Karpas-422 (cell line): ENCODE measurements at regions not wholly inside any gene's neighbourhood (a gene's known extent, or its start where the extent isn't known, plus 50 kb on each side); places are given as distances from the start of the nearest gene placed in this dataset.

ENCODE experiments used
- DNase-seq: peaks from one replicate; pipeline ENCODE4 v3.0.0-alpha.2; 2015
- H2AFZ ChIP-seq: fragments of 200-600 bp; sonication (generic); 2 replicates; pipeline ENCODE4 v1.6.1; 2014; ENCODE audit warnings: antibody characterized with exemption, low read length, mixed read lengths
- H3K27ac ChIP-seq: fragments of 200-600 bp; sonication (generic); 2 replicates; pipeline ENCODE4 v1.5.1; 2014; ENCODE audit warnings: mild to moderate bottlenecking, low read length, moderate library complexity
- H3K27me3 ChIP-seq: fragments of 200-600 bp; sonication (generic); 2 replicates; pipeline ENCODE4 v1.6.1; 2014; ENCODE audit warnings: low read length, mixed read lengths
- H3K36me3 ChIP-seq: fragments of 200-600 bp; sonication (generic); 2 replicates; pipeline ENCODE4 v1.6.1; 2014; ENCODE audit warnings: low read length, mixed read lengths; ENCODE audit not compliant: insufficient read depth
- H3K4me1 ChIP-seq: fragments of 200-600 bp; sonication (generic); 2 replicates; pipeline ENCODE4 v1.6.1; 2014; ENCODE audit warnings: mild to moderate bottlenecking, low read length, mixed read lengths
- H3K4me2 ChIP-seq: fragments of 200-600 bp; sonication (generic); 2 replicates; pipeline ENCODE4 v1.6.1; 2014; ENCODE audit warnings: low read length, low read depth, mild to moderate bottlenecking; ENCODE audit not compliant: poor library complexity, severe bottlenecking
- H3K4me3 ChIP-seq: fragments of 200-600 bp; sonication (generic); 2 replicates; pipeline ENCODE4 v1.5.1; 2014; ENCODE audit warnings: mild to moderate bottlenecking, antibody characterized with exemption, low read length, mixed read lengths
- H3K79me2 ChIP-seq: fragments of 200-600 bp; sonication (generic); 2 replicates; pipeline ENCODE4 v1.6.1; 2014; ENCODE audit warnings: mild to moderate bottlenecking, low read length, mixed read lengths
- H3K9ac ChIP-seq: fragments of 200-600 bp; sonication (generic); 2 replicates; pipeline ENCODE4 v1.6.0; 2014; ENCODE audit warnings: low read length
- H3K9me2 ChIP-seq: fragments of 200-600 bp; sonication (generic), shearing (Covaris generic); replicated peaks from 2 replicates; pipeline ENCODE4 v1.6.0; 2014; ENCODE audit warnings: mild to moderate bottlenecking, low read length, moderate library complexity; ENCODE audit not compliant: insufficient read depth
- H3K9me3 ChIP-seq: fragments of 300-700, 200-600 bp; sonication (generic); 2 replicates; pipeline ENCODE4 v1.6.1; 2014; ENCODE audit warnings: low read length, mixed read lengths
- H4K20me1 ChIP-seq: fragments of 200-600 bp; sonication (generic); 2 replicates; pipeline ENCODE4 v1.6.1; 2014; ENCODE audit warnings: mild to moderate bottlenecking, antibody characterized with exemption, low read length, low read depth; ENCODE audit not compliant: insufficient read depth

- no peaks in the 10 kb centered on the region for H3K9me3 ChIP-seq
- H3K27ac ChIP-seq = no peak overlapping the region
- H4K20me1 ChIP-seq = no peaks in the 10 kb centered on the region
- peak overlapping the region; percentile 57 for H3K9ac ChIP-seq
- H3K4me1 ChIP-seq = peaks cover 23% of the 10 kb centered on the region
- H3K4me3 ChIP-seq = peak overlapping the region; percentile 46; the same call in 1 of the 2 replicates
- H3K4me2 ChIP-seq = peak overlapping the region; percentile 58
- H3K79me2 ChIP-seq = no peaks in the 10 kb centered on the region
- DNase-seq = peak; percentile 72
- no peak overlapping the region for H2AFZ ChIP-seq
- no peaks in the 10 kb centered on the region for H3K9me2 ChIP-seq
- H3K27me3 ChIP-seq = no peaks in the 10 kb centered on the region
- H3K36me3 ChIP-seq = no peaks in the 10 kb centered on the region
These were observed 265.3 kb downstream of the SEC14L1 start for GRCh38 chr17:77405867-77406732.

- no peaks in the 10 kb centered on the region for H4K20me1 ChIP-seq
- no peaks in the 10 kb centered on the region for H3K36me3 ChIP-seq
- peaks cover 23% of the 10 kb centered on the region for H3K4me1 ChIP-seq
- H3K9me2 ChIP-seq = no peaks in the 10 kb centered on the region
- no peak overlapping the region for H3K4me2 ChIP-seq
- no peak overlapping the region for H3K27ac ChIP-seq
- H3K27me3 ChIP-seq = no peaks in the 10 kb centered on the region
- no peak overlapping the region for H3K9ac ChIP-seq
- no peaks in the 10 kb centered on the region for H3K9me3 ChIP-seq
- DNase-seq = no peak
- H3K4me3 ChIP-seq = no peak overlapping the region
- H2AFZ ChIP-seq = no peak overlapping the region
- H3K79me2 ChIP-seq = no peaks in the 10 kb centered on the region
These were observed 266.8 kb downstream of the SEC14L1 start for GRCh38 chr17:77407321-77408277.

GRCh38 chr17:77408284-77408683 is 267.5 kb downstream of the SEC14L1 start:
- Histone ChIP-seq H2AFZ (no peak overlapping the region), H4K20me1 (no peaks in the 10 kb centered on the region), H3K4me2 (no peak overlapping the region), H3K4me3 (no peak overlapping the region), H3K9me2 (no peaks in the 10 kb centered on the region), H3K4me1 (peaks cover 23% of the 10 kb centered on the region), H3K27ac (no peak overlapping the region), H3K36me3 (no peaks in the 10 kb centered on the region), H3K9me3 (no peaks in the 10 kb centered on the region), H3K27me3 (no peaks in the 10 kb centered on the region), H3K9ac (no peak overlapping the region), H3K79me2 (no peaks in the 10 kb centered on the region)
- DNase-seq = no peak

GRCh38 chr17:77409282-77410161 is 268.8 kb downstream of the SEC14L1 start:
- Histone ChIP-seq H3K9me2 (no peaks in the 10 kb centered on the region), H3K4me3 (no peak overlapping the region), H3K27ac (no peak overlapping the region), H3K4me1 (peaks cover 20% of the 10 kb centered on the region), H4K20me1 (no peaks in the 10 kb centered on the region), H3K79me2 (no peaks in the 10 kb centered on the region), H3K27me3 (no peaks in the 10 kb centered on the region), H3K9ac (no peak overlapping the region), H3K4me2 (no peak overlapping the region), H3K9me3 (no peaks in the 10 kb centered on the region), H3K36me3 (no peaks in the 10 kb centered on the region), H2AFZ (no peak overlapping the region)
- DNase-seq = no peak

- Histone ChIP-seq H3K79me2 (no peaks in the 10 kb centered on the region), H2AFZ (no peak overlapping the region), H3K4me1 (peaks cover 10% of the 10 kb centered on the region), H3K9ac (no peak overlapping the region), H3K4me3 (no peak overlapping the region), H3K27me3 (no peaks in the 10 kb centered on the region), H3K9me2 (no peaks in the 10 kb centered on the region), H3K9me3 (no peaks in the 10 kb centered on the region), H3K27ac (no peak overlapping the region), H3K36me3 (no peaks in the 10 kb centered on the region), H4K20me1 (no peaks in the 10 kb centered on the region), H3K4me2 (no peak overlapping the region)
- no peak for DNase-seq
These were observed 269.7 kb downstream of the SEC14L1 start for GRCh38 chr17:77410470-77410869.

DNA sequence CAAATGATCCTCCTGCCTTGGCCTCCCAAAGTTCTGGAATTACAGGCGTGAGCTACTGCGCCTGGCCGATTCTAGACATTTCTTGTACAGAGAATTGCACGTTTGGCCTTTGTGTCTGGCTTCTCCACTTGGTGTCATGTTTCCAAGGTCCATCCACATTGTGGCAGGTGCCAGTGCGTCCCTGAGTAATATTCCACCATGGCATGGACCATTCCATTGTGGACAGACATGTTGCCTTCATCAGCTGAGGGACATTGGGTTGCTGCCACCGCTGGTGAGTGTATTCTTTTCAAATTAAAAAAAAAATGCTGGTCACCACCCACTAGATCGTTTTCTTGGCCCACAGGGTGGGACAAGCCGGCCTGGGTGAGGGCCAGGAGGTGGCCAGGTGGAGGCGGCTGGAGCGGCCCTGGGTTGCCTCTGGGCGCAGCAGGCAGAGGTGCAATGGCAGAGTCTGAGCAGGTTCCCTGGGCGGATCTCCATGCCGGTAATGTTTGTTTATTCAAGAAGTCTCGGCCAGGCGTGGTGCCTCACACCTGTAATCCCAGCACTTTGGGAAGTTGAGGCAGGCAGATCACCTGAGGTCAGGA is 274.1 kb downstream of the SEC14L1 start:
- Histone ChIP-seq H3K27ac (no peak overlapping the region), H3K4me3 (no peak overlapping the region), H3K9me3 (no peaks in the 10 kb centered on the region), H3K4me2 (no peak overlapping the region), H3K27me3 (no peaks in the 10 kb centered on the region), H3K79me2 (no peaks in the 10 kb centered on the region), H4K20me1 (no peaks in the 10 kb centered on the region), H3K36me3 (no peaks in the 10 kb centered on the region), H3K4me1 (no peaks in the 10 kb centered on the region), H3K9me2 (no peaks in the 10 kb centered on the region), H2AFZ (no peak overlapping the region), H3K9ac (no peak overlapping the region)
- no peak for DNase-seq

DNA sequence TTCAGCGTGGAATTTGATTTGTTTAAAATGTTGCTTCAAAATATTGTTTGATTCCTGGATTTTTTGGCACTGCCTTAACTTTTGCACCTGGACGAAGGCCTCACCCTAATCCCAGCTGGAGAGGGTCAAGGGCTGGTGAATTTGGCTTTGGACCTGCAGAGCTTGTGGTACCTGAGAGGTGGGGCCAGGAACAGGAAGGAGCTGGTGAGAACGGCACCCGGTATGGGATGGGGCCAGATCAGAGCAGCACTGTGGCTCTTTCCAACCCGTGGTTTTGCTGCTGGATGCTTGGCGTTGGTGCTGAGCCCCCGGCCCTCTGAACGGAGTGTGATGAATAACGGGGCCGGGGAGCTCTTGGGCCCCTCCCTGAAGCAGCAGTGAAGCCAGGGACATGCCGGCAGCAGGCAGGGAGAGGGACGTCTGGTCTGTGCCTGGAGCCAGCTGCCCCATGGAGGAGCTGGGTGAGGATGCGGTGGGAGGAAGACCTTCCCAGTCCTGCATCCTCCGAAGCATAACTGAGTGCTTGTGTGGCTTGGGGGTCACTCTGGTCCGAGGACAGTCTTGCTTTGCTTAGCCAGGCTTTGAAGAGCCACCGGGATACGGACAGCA is 275.4 kb downstream of the SEC14L1 start:
- no peaks in the 10 kb centered on the region for H4K20me1 ChIP-seq
- DNase-seq = no peak
- no peaks in the 10 kb centered on the region for H3K36me3 ChIP-seq
- no peaks in the 10 kb centered on the region for H3K27me3 ChIP-seq
- no peaks in the 10 kb centered on the region for H3K9me3 ChIP-seq
- no peak overlapping the region for H3K27ac ChIP-seq
- H3K9ac ChIP-seq = no peak overlapping the region
- H3K4me3 ChIP-seq = no peak overlapping the region
- no peak overlapping the region for H2AFZ ChIP-seq
- H3K9me2 ChIP-seq = no peaks in the 10 kb centered on the region
- no peak overlapping the region for H3K4me2 ChIP-seq
- no peaks in the 10 kb centered on the region for H3K79me2 ChIP-seq
- H3K4me1 ChIP-seq = no peaks in the 10 kb centered on the region
